ENCODE measurements at regions not wholly inside any gene's neighbourhood (a gene's known extent, or its start where the extent isn't known, plus 50 kb on each side); places are given as distances from the start of the nearest gene placed in this dataset.

- no peak overlapping the region for H2AFZ ChIP-seq (ENCODE audit: low read length, unreplicated experiment)
- no peak overlapping the region for H3K27ac ChIP-seq (ENCODE audit: low read depth, low read length)
- H3K79me2 ChIP-seq (ENCODE audit: control insufficient read depth, insufficient read depth, low read length, unreplicated experiment): no peaks in the 10 kb centered on the region
- no peaks in the 10 kb centered on the region for H3K27me3 ChIP-seq (ENCODE audit: insufficient read depth, low read length)
- no peak overlapping the region for H3K4me3 ChIP-seq (ENCODE audit: low read depth, low read length)
- H3K4me1 ChIP-seq (ENCODE audit: control insufficient read depth, insufficient read depth, low read length, unreplicated experiment): no peaks in the 10 kb centered on the region
- H3K36me3 ChIP-seq (ENCODE audit: insufficient read depth, low read length): no peaks in the 10 kb centered on the region
These were observed 734.4 kb downstream of the MAFB start for GRCh38 chr20:39954621-39955020.

- Histone ChIP-seq H3K36me3 (ENCODE audit: insufficient read depth, low read length) (no peaks in the 10 kb centered on the region), H2AFZ (ENCODE audit: low read length, unreplicated experiment) (no peak overlapping the region), H3K4me1 (ENCODE audit: control insufficient read depth, insufficient read depth, low read length, unreplicated experiment) (no peaks in the 10 kb centered on the region), H3K27me3 (ENCODE audit: insufficient read depth, low read length) (no peaks in the 10 kb centered on the region), H3K4me3 (ENCODE audit: low read depth, low read length) (no peak overlapping the region), H3K27ac (ENCODE audit: low read depth, low read length) (no peak overlapping the region), H3K79me2 (ENCODE audit: control insufficient read depth, insufficient read depth, low read length, unreplicated experiment) (no peaks in the 10 kb centered on the region)
These were observed 742.1 kb downstream of the MAFB start for GRCh38 chr20:39946931-39947330.

- Histone ChIP-seq H3K79me2 (ENCODE audit: control insufficient read depth, insufficient read depth, low read length, unreplicated experiment) (no peaks in the 10 kb centered on the region), H3K4me3 (ENCODE audit: low read depth, low read length) (no peak overlapping the region), H3K4me1 (ENCODE audit: control insufficient read depth, insufficient read depth, low read length, unreplicated experiment) (no peaks in the 10 kb centered on the region), H2AFZ (ENCODE audit: low read length, unreplicated experiment) (no peak overlapping the region), H3K27ac (ENCODE audit: low read depth, low read length) (no peak overlapping the region), H3K27me3 (ENCODE audit: insufficient read depth, low read length) (no peaks in the 10 kb centered on the region), H3K36me3 (ENCODE audit: insufficient read depth, low read length) (no peaks in the 10 kb centered on the region)
These were observed 742.8 kb downstream of the MAFB start for GRCh38 chr20:39946053-39946810.

GRCh38 chr20:39944861-39945260 is 744.2 kb downstream of the MAFB start:
- H3K4me3 ChIP-seq (ENCODE audit: low read depth, low read length): no peak overlapping the region
- H3K4me1 ChIP-seq (ENCODE audit: control insufficient read depth, insufficient read depth, low read length, unreplicated experiment): no peaks in the 10 kb centered on the region
- H2AFZ ChIP-seq (ENCODE audit: low read length, unreplicated experiment): no peak overlapping the region
- no peak overlapping the region for H3K27ac ChIP-seq (ENCODE audit: low read depth, low read length)
- H3K36me3 ChIP-seq (ENCODE audit: insufficient read depth, low read length): no peaks in the 10 kb centered on the region
- no peaks in the 10 kb centered on the region for H3K79me2 ChIP-seq (ENCODE audit: control insufficient read depth, insufficient read depth, low read length, unreplicated experiment)
- no peaks in the 10 kb centered on the region for H3K27me3 ChIP-seq (ENCODE audit: insufficient read depth, low read length)

GRCh38 chr20:39943336-39943735 is 745.7 kb downstream of the MAFB start:
- no peak overlapping the region for H3K4me3 ChIP-seq (ENCODE audit: low read depth, low read length)
- H3K27me3 ChIP-seq (ENCODE audit: insufficient read depth, low read length): no peaks in the 10 kb centered on the region
- H3K27ac ChIP-seq (ENCODE audit: low read depth, low read length): no peak overlapping the region
- no peaks in the 10 kb centered on the region for H3K4me1 ChIP-seq (ENCODE audit: control insufficient read depth, insufficient read depth, low read length, unreplicated experiment)
- H3K79me2 ChIP-seq (ENCODE audit: control insufficient read depth, insufficient read depth, low read length, unreplicated experiment): no peaks in the 10 kb centered on the region
- no peaks in the 10 kb centered on the region for H3K36me3 ChIP-seq (ENCODE audit: insufficient read depth, low read length)
- H2AFZ ChIP-seq (ENCODE audit: low read length, unreplicated experiment): no peak overlapping the region

GRCh38 chr20:39941245-39941644 is 747.8 kb downstream of the MAFB start:
- Histone ChIP-seq H3K27me3 (ENCODE audit: insufficient read depth, low read length) (no peaks in the 10 kb centered on the region), H3K27ac (ENCODE audit: low read depth, low read length) (no peak overlapping the region), H2AFZ (ENCODE audit: low read length, unreplicated experiment) (no peak overlapping the region), H3K36me3 (ENCODE audit: insufficient read depth, low read length) (no peaks in the 10 kb centered on the region), H3K4me3 (ENCODE audit: low read depth, low read length) (no peak overlapping the region), H3K4me1 (ENCODE audit: control insufficient read depth, insufficient read depth, low read length, unreplicated experiment) (no peaks in the 10 kb centered on the region), H3K79me2 (ENCODE audit: control insufficient read depth, insufficient read depth, low read length, unreplicated experiment) (no peaks in the 10 kb centered on the region)

GRCh38 chr20:39939241-39939865 is 749.7 kb downstream of the MAFB start:
- Histone ChIP-seq H3K79me2 (ENCODE audit: control insufficient read depth, insufficient read depth, low read length, unreplicated experiment) (no peaks in the 10 kb centered on the region), H3K27ac (ENCODE audit: low read depth, low read length) (no peak overlapping the region), H2AFZ (ENCODE audit: low read length, unreplicated experiment) (no peak overlapping the region), H3K4me1 (ENCODE audit: control insufficient read depth, insufficient read depth, low read length, unreplicated experiment) (no peaks in the 10 kb centered on the region), H3K36me3 (ENCODE audit: insufficient read depth, low read length) (no peaks in the 10 kb centered on the region), H3K4me3 (ENCODE audit: low read depth, low read length) (no peak overlapping the region), H3K27me3 (ENCODE audit: insufficient read depth, low read length) (no peaks in the 10 kb centered on the region)

- Histone ChIP-seq H3K4me3 (ENCODE audit: low read depth, low read length) (no peak overlapping the region), H3K27ac (ENCODE audit: low read depth, low read length) (no peak overlapping the region), H3K4me1 (ENCODE audit: control insufficient read depth, insufficient read depth, low read length, unreplicated experiment) (no peaks in the 10 kb centered on the region), H3K79me2 (ENCODE audit: control insufficient read depth, insufficient read depth, low read length, unreplicated experiment) (no peaks in the 10 kb centered on the region), H2AFZ (ENCODE audit: low read length, unreplicated experiment) (no peak overlapping the region), H3K27me3 (ENCODE audit: insufficient read depth, low read length) (no peaks in the 10 kb centered on the region), H3K36me3 (ENCODE audit: insufficient read depth, low read length) (no peaks in the 10 kb centered on the region)
These were observed 752.6 kb downstream of the MAFB start for GRCh38 chr20:39936401-39936800.

- H3K27ac ChIP-seq (ENCODE audit: low read depth, low read length): no peak overlapping the region
- no peaks in the 10 kb centered on the region for H3K36me3 ChIP-seq (ENCODE audit: insufficient read depth, low read length)
- no peak overlapping the region for H2AFZ ChIP-seq (ENCODE audit: low read length, unreplicated experiment)
- H3K4me1 ChIP-seq (ENCODE audit: control insufficient read depth, insufficient read depth, low read length, unreplicated experiment): no peaks in the 10 kb centered on the region
- H3K27me3 ChIP-seq (ENCODE audit: insufficient read depth, low read length): no peaks in the 10 kb centered on the region
- no peaks in the 10 kb centered on the region for H3K79me2 ChIP-seq (ENCODE audit: control insufficient read depth, insufficient read depth, low read length, unreplicated experiment)
- H3K4me3 ChIP-seq (ENCODE audit: low read depth, low read length): no peak overlapping the region
These were observed 753.1 kb downstream of the MAFB start for GRCh38 chr20:39935901-39936300.

GRCh38 chr20:39916236-39916765 is 772.7 kb downstream of the MAFB start:
- H2AFZ ChIP-seq (ENCODE audit: low read length, unreplicated experiment): no peak overlapping the region
- no peaks in the 10 kb centered on the region for H3K27me3 ChIP-seq (ENCODE audit: insufficient read depth, low read length)
- H3K4me3 ChIP-seq (ENCODE audit: low read depth, low read length): no peak overlapping the region
- H3K4me1 ChIP-seq (ENCODE audit: control insufficient read depth, insufficient read depth, low read length, unreplicated experiment): no peaks in the 10 kb centered on the region
- H3K27ac ChIP-seq (ENCODE audit: low read depth, low read length): no peak overlapping the region
- no peaks in the 10 kb centered on the region for H3K36me3 ChIP-seq (ENCODE audit: insufficient read depth, low read length)
- H3K79me2 ChIP-seq (ENCODE audit: control insufficient read depth, insufficient read depth, low read length, unreplicated experiment): no peaks in the 10 kb centered on the region

GRCh38 chr20:39913274-39913673 is 775.8 kb downstream of the MAFB start:
- Histone ChIP-seq H3K79me2 (ENCODE audit: control insufficient read depth, insufficient read depth, low read length, unreplicated experiment) (no peaks in the 10 kb centered on the region), H3K4me3 (ENCODE audit: low read depth, low read length) (no peak overlapping the region), H3K36me3 (ENCODE audit: insufficient read depth, low read length) (no peaks in the 10 kb centered on the region), H2AFZ (ENCODE audit: low read length, unreplicated experiment) (no peak overlapping the region), H3K27me3 (ENCODE audit: insufficient read depth, low read length) (peaks cover 3% of the 10 kb centered on the region; the same call in 1 of the 2 replicates), H3K4me1 (ENCODE audit: control insufficient read depth, insufficient read depth, low read length, unreplicated experiment) (no peaks in the 10 kb centered on the region), H3K27ac (ENCODE audit: low read depth, low read length) (no peak overlapping the region)
